ENCODE measurements at regions not wholly inside any gene's neighbourhood (a gene's known extent, or its start where the extent isn't known, plus 50 kb on each side); places are given as distances from the start of the nearest gene placed in this dataset.

GRCh38 chr4:3715855-3716630 lies 50.1 kb upstream of the ADRA2C start:
- DNase-seq (ENCODE audit: low spot score): no peak

- no peak for DNase-seq (ENCODE audit: low spot score)
Observed at GRCh38 chr4:3715061-3715854, 50.9 kb upstream of the ADRA2C start.

GRCh38 chr4:3714642-3715001 lies 51.6 kb upstream of the ADRA2C start:
- no peak for DNase-seq (ENCODE audit: low spot score)

- no peak for DNase-seq (ENCODE audit: low spot score)
Observed at GRCh38 chr4:3713817-3714641, 52.2 kb upstream of the ADRA2C start.

GRCh38 chr4:3713346-3713745 lies 52.8 kb upstream of the ADRA2C start:
- DNase-seq (ENCODE audit: low spot score): no peak

GRCh38 chr4:3712936-3713335 lies 53.2 kb upstream of the ADRA2C start:
- DNase-seq (ENCODE audit: low spot score): no peak

- DNase-seq (ENCODE audit: low spot score): peak; percentile 92
Observed at GRCh38 chr4:3712112-3712805, 53.9 kb upstream of the ADRA2C start.

- no peak for DNase-seq (ENCODE audit: low spot score)
Observed at GRCh38 chr4:3711183-3712111, 54.7 kb upstream of the ADRA2C start.

GRCh38 chr4:3710451-3711182 lies 55.6 kb upstream of the ADRA2C start:
- DNase-seq (ENCODE audit: low spot score): no peak

GRCh38 chr4:3709846-3710441 lies 56.2 kb upstream of the ADRA2C start:
- DNase-seq (ENCODE audit: low spot score): no peak

- no peak for DNase-seq (ENCODE audit: low spot score)
Observed at GRCh38 chr4:3709061-3709845, 56.9 kb upstream of the ADRA2C start.

GRCh38 chr4:3708611-3709010 lies 57.6 kb upstream of the ADRA2C start:
- no peak for DNase-seq (ENCODE audit: low spot score)

GRCh38 chr4:3708103-3708510 lies 58.1 kb upstream of the ADRA2C start:
- DNase-seq (ENCODE audit: low spot score): peak; percentile 63

GRCh38 chr4:3707423-3708102 lies 58.6 kb upstream of the ADRA2C start:
- DNase-seq (ENCODE audit: low spot score): no peak

- DNase-seq (ENCODE audit: low spot score): peak; percentile 79
Observed at GRCh38 chr4:3706565-3707422, 59.4 kb upstream of the ADRA2C start.

GRCh38 chr4:3706111-3706511 lies 60.1 kb upstream of the ADRA2C start:
- no peak for DNase-seq (ENCODE audit: low spot score)

- no peak for DNase-seq (ENCODE audit: low spot score)
Observed at GRCh38 chr4:3705236-3705987, 60.8 kb upstream of the ADRA2C start.

All from cerebellar cortex (tissue), 1 donor.